HG03565 (cell line): ENCODE measurements at regions not wholly inside any gene's neighbourhood (a gene's known extent, or its start where the extent isn't known, plus 50 kb on each side); places are given as distances from the start of the nearest gene placed in this dataset.
"Not testable (repeated sequence)": the region's sequence is repeated elsewhere in the genome, so short reads cannot be mapped to it uniquely, and the experiment has no call there.

ENCODE experiments used
- ATAC-seq: cut with Tn5 transposase; IDR thresholded peaks from one replicate; pipeline ENCODE4 v1.9.1; 2021; ENCODE audit warnings: mild to moderate bottlenecking, moderate library complexity; ENCODE audit not compliant: unreplicated experiment

DNA sequence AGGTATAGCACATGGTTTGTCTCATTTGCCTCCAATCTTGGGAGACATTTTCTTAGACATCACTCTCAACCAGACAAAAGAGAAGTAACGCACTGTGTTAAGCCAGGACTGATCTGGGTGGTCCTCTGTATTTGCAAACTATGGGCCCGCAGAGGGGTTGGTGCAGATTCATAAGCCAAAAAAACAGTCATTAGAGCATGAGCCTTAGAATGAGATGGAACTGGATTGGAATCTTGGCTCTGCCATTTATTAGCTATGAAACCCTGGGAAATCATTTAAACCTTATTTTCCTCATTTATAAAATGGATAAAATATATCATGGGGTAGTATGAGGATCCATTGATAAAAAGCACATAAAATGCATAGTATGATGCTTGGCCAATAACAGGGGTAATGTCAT lies 213.5 kb upstream of the APCDD1 start:
- ATAC-seq: no peak

DNA sequence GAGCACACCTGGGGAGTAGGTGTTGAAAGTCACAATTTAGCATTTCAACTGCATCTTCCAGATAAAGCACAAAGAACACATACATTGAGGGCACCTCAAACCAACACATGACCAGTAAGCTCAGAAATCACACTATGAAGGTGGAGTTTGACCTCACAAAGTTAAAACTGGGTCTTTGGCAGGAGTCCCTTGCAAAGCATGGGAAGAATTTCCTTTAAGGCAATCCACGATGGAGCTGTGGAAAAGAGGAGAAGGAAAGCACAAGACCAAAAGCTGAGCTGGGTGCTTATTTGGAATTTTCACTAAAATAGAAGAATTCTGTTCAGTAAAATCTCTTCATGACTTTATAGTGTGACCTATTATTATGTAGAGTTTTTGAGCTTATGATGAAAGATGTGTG lies 212.9 kb upstream of the APCDD1 start:
- no peak for ATAC-seq

DNA sequence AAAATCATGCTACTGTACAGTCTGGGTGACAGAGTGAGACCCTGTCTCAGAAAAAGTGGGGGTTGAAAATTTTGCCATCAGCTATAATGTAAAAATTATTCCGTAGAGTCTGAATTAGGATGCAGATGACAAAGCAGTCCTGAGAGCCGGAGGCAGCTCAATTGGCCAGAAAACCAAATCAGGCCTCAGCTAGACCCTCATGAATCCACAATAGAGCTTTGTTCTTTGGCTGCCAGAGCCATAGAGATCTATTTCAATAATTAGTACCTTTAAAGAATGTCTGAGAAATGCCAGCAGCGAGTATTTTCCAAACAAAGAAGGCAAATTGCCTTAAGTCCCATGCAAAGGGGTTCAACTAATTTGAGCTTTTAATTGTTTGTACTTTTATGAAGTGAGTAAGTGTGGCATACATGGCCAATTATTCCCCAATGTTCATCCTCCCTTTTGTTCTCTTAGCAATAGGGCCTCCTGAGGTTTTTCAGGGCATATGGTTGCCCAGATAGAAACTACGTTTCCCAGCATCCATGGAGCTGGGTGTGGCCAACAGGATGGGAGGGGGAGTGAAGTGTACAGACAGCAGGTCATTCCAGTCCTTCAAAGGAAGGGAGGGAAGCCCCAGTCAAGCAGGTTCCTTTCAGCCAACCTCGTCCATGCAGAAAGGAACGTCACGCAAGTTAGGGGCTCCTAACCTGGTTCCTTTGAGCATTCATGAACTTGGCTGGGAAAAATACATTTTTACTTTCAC lies 211.3 kb upstream of the APCDD1 start:
- ATAC-seq: no peak

DNA sequence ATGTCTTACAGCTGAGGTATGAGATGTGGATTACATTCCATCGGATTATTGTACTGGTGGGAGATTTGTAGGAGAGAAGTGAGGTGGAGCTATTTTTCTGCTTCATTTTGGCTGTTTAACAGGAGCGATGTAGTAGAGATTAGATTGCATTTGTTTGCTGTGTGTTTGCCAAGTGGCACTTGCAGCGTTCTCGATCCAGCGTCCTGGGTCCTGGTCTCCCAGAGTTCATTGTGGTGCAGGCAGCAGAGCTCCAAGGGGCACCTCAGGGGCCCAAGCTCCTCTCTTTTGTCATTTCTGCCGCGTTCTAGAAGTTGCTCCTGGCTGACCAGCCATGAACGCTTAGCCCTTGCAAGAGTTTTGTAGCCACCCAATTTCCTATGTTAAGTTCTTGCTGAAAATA lies 210.1 kb upstream of the APCDD1 start:
- no peak for ATAC-seq

DNA sequence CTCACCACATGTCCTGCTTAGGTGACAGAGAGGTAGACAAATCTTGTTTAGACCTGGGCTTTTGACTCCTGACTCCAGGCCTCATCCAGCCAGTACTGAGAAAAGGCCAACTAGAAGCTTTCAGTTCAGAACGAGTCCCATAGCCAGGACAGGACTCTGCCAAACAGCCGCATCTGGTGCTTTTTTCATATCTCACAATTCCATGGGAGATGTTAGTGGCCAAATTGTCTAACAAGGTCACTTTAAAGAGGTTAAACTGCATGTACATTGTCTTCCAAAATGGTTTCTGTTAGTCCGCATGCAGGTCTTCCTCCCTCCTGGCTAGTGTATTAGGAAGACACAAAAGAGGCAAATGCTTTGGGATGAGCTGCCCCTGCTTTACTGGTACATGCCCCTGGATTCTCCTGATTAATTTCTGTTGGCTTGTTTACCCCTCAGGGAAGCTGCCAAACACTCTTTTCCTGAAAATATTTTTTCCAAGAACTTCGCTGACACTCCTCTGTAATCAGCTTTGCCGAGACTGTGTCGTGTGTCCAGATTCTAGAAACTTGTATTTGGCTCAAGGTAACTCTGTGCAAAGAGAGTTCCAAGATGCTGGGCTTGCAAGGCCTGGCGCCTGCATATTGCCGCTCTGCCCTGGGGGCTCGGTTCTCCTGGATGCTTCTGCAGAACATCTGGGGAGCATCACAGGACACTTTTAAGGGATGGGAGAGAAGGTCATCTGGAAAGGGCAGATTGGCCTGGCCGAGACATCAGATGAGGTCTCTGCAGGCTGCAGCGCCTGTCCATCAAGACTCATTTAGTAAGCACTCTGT lies 209.2 kb upstream of the APCDD1 start:
- no peak for ATAC-seq

DNA sequence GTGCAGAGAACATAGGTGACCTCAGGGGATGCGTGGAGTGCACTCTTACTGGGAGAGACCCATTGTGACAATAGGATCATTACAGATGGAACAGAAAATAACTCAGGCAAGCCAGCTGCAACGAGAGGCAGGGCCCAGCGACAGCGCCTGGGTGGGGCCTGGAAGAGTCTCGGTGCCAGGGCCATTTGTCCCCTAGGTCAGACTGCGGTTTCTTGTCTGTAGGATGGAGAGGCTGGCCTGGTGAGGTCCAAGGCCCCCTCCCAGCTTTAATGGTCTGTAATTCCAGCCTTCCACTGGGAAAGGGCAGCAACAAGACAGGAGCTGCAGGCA lies 208.6 kb upstream of the APCDD1 start:
- no peak for ATAC-seq

DNA sequence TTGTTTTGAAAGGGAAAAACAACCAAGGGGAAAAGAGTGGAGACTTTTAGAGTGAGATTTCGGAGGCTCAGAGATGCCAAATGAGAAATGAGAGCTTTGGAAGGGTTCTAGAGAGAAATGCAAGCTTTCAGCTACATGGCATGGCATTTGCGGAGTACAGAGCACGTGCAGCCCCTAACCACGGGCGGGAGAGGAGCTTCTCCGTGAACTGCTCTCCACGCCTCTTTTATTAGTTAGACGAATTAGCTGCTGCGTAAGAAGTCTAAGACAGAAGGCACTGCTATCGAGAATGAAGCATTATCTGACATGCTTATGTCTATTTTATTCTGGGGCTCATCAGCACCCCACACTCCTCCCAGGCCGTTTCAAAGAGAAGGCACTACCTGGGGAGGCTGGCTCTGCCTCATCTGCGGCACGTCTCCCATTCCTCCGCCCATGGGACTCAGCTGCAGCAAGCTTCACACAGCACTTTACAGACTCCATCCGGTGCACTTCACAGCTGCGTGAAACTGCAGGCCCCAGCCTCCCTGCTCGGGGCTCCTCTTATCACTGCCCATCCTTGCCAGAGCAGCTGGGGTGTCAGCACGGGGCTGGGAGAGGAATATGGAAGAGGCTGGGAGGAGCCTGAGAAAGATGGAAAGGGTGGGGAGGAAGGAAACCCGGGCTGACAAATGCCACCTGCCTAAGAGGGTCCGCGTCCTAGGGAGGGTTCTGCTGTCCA lies 207.3 kb upstream of the APCDD1 start:
- ATAC-seq: no peak

DNA sequence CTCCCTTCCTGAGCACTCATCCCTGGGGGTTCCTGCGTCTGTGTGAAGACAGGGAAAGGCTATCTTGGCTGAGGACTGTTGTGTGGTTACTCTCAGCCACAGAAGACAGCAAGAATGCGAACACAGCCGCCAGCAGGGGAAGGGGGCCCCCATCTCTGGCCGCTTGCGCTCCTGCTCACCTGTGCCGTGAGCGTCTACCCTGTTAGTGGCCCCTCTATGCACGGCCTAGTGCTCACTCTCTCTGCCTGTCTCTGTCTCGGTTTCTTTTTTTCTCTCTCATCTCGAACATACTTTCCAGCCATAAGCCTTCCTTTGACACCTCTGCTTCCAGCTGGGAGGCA lies 206.7 kb upstream of the APCDD1 start:
- no peak for ATAC-seq

DNA sequence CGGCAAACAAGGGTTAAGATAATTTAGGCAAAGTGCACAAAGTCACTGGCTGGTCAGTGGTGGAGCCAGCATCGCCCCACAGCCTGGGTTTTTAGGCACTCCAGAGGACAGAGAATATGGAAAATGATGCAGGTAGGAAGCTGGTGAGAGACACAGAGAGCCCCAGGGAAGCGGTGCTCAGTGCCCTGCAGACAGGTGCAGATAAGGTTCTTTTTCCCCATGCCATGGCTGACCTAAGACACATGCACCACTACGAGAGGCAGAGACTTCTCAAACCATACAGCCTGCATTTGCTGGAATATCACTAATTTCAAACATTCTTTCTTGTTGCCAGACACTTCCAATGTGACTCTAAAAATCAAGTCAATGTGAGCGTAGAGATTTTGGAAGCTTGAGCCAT lies 205.7 kb upstream of the APCDD1 start:
- ATAC-seq: no peak

DNA sequence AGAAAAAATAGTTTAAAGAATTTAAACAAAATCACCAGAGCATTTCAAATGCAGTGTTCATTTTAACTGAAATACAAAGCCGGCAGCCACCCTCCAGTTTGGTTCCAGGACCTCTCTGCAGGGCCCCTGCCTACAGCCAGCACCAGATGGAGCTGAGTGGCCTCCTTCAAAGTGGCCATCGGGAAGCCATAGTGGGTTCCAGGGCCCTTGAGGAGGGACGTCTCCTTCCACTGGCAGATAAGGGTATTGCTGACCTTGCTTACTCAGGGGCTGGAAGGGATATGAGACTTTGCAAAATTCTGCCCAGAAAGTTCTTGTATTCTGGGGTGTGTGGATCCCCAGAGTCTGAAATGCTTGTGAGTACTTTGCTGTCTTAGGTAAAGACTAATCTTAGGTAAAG lies 205.2 kb upstream of the APCDD1 start:
- ATAC-seq: no peak

DNA sequence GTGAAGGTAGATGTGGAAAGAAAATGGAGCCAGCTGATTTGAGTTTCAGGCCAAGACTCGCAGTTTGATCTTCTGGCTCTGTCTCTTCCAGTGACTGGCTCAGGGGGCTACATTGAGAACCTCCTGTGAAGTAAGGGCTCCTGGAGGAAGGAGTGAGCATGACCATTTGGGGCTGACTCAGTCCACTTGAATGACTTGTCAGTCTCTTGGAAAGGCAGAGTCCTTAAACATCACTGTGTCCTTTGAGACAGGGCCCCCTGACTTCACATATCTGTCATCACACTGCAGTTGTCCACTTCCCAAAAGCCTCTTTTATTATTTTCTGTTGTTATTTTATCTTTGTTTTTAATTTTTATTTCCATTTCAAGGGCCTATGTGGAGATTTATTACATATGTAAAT lies 204.6 kb upstream of the APCDD1 start:
- no peak for ATAC-seq

DNA sequence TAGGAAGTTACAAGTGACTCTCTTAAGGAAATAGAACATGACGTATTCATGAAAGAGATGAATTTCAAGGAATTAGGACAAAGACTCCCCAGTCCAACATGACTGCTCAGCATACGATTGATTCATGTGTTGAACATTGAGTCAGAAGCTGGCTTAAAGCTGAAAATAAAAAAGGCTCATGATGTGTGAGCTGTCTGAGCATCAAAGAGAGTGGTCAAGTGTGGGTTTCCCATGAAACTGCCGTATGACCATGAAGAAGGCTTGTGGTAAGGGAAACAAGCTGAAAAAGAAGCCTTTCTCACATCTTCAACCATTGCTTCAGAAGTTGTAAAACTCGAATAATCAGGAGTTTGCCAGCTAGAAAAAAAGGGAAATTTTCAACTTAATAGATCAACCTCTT lies 201.9 kb upstream of the APCDD1 start:
- no peak for ATAC-seq

DNA sequence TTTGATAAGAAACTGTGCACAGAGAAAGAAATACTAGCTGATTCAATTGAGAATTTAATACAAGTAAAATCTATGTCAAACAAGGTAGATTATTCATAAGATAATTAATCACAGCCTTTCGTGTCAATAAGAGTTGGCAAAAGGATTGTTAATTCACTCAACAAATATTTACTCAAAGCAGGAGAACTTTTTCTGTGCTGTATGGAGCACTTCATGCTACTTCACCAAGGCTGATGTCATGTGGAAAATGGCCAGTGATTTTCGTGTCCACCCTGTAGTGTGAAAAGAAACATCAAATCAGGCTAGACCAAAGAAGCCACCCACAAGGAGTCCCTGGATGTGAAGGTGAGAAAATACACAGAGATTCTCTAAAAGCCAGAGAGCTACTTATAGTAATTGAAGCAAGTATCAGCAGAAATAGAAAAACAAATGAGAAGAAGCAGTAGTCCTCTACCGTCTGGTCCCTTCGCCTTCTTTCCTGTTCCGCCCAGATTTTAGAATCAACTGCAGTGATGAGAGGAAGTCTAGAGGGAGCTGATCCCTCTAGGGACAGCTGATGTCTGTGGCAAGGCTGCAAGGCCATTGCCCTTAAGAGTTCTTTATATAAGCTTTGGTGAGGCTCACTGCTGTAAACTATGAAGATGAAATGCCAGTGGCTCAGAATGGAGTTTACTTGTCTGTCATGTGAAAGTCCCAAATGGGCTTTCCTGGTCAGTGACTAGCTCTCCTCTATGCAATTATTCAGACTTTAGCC lies 201.3 kb upstream of the APCDD1 start:
- ATAC-seq: no peak

DNA sequence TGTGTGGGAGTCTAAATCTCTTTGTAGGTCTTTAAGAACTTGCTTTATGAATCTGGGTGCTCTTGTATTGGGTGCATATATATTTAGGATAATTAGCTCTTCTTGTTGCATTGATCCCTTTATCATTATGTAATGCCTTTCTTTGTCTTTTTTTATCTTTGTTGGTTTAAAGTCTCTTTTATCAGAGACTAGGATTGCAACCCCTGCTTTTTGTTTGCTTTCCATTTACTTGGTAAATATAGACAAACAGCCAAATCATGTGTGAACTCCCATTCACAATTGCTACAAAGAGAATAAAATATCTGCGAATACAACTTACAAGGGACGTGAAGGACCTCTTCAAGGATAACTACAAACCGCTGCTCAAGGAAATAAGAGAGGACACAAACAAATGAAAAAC lies 198.2 kb upstream of the APCDD1 start:
- ATAC-seq: not testable (repeated sequence)

DNA sequence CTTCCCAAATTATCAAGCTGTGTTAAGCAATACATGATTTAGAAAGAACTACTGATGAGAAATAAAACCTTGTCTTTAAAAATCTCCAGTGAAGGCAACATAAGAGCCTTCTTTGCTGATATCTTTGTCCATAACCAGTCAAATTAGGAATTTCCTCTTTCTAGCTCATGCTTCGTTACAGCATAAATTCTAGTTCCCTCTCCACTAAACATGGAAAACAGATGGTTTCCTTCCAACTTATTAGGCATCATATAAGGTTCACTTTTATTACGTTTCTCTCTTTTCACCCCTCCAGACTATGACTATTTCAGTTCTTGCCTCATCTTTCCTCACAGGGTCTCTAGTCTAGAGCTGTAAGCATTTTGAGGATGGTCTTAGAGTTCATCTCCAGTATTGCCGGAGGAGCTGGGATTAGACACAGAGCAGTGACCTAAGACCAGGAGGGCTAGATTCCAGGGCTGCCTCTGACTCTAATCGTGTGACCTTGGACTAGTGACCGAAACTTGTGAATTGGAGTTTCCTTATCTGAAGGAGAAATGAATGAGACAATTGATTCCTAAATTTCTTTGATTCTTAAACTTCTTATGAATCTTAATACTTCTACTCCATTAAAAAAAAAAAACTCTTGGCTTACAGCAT lies 195.5 kb upstream of the APCDD1 start:
- ATAC-seq: no peak

DNA sequence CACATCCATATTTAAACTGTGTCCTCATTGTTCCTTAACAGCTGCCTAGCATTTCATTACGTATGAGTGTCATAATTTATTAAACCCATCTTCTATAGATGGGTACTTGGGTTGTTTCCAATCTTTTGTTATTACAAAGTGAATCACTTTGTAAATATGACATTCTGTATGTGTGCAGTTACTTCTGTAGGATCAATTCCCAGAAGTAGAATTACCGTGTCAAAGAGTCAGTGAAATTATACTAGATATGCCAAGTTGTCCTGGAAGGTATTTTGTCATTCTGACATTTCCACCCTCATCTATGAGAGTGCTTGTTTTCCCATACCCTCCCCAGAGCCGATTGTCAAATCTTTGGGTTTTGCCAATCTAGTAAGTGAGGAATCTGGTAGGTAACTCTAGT lies 194.5 kb upstream of the APCDD1 start:
- no peak for ATAC-seq

DNA sequence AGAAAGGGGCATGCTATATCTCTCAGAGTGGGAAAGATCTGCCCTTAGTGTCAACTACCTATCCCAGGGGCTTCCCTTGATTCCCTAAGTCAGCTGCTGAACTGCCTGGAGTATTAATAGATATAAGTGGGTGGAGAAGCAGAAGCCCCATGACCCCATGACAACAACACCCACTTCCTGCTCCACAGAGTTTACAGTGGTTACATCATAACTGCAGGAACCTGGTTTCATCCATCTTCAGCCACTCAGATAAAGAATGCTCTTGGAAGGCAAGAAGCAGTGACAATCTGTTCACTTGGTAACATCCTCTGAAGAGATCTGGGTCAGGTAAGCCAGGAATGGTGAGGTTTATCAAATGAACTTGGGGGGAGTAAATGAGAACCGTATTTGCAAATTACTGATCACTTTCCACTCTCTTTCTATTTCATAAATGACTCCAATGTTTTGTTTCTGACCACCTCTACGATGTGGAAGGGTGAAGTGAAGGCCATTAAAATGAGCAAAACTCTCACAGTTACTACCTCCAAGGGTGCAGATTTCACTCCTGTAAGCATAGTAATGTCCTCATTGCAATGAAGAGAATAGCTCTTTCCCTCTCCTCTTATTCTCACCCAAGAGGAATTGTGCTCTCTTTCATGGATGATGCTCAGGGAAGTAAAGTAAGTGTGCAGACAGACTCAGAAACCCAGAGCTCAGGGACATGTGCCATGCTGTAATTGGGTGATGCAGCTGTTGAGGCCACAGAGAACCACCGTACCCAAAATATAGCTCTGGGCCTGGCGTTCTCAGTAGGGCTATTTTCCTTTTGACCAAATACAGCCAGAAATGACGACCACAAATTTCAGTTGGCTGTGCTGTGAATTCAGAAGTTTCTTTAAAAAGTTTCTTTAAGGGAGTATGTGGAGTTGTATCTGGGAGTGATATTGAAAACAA lies 192.8 kb upstream of the APCDD1 start:
- ATAC-seq: no peak

DNA sequence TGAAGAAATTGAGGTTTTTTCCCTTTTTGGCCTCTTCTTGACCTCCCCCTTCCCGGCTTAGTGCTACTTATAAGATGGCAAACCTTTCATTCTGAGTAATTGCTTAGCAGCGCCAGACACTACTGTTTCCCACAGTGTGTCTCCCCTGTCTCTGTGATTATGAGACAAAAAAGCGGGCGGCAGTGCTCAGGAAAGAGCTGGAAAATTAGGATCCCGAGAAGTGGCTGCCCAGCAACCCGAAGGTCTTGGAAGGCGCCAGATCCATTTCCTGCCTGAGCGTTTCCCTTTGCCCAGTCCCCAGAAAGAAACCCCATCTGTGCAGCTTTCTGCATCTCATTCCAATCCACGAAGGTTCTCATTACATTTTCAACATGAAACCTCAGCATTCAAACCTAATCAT lies 191.9 kb upstream of the APCDD1 start:
- ATAC-seq: no peak

DNA sequence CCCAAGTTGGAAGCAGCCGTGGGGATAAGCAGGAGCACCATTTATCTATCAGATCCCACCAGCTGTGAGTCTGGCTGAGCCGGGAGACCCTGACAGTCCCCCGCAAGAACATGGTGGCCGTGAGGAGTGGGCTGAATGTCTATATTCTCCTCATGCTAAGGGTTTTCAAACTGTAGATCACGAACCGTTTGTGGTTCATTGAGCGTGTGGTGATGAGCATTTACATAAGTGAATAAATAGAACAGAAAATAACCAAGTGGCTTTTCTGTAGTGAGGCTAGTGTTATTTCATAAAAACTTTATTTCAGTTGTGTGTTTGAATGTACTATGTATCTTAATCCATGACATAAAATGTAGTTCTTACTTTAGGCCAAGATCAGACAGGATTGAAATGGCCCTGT lies 190.2 kb upstream of the APCDD1 start:
- ATAC-seq: no peak
